IMR-90 (cell line): ENCODE measurements at regions not wholly inside any gene's neighbourhood (a gene's known extent, or its start where the extent isn't known, plus 50 kb on each side); places are given as distances from the start of the nearest gene placed in this dataset.

Experiments used
- ATAC-seq: fragments of 200-7000 bp; cut with Tn5 transposase; 2 replicates; pipeline ENCODE4 v1.9.1; 2020; ENCODE audit warnings: low read depth, mild to moderate bottlenecking, moderate library complexity
- BruUV-seq: library from RNA; stranded (reverse); fragments of 400-500 nt; replicated peaks from 2 replicates; lab custom pipeline; 2021; lab: Mats Ljungman, UMichigan
- CTCF ChIA-PET: fragments of 300-600 bp; formaldehyde crosslinking; extraction: SDS; loops from one replicate; lab custom pipeline; 2021; ENCODE audit warnings: antibody characterized with exemption; lab: Yijun Ruan, JAX
- POLR2A ChIA-PET: fragments of 300-600 bp; sonication (Branson Sonifier 250); formaldehyde crosslinking; loops from one replicate; lab custom pipeline; 2022; ENCODE audit warnings: antibody characterized with exemption; ENCODE audit not compliant: unreplicated experiment; lab: Charles Lee
- DNase-seq: peaks from one replicate; pipeline ENCODE4 v3.0.0; 2013
- H2AFZ ChIP-seq: replicated peaks from 2 replicates; pipeline ENCODE3; 2013; ENCODE audit warnings: low read length, mild to moderate bottlenecking; ENCODE audit not compliant: poor library complexity
- H2AK5ac ChIP-seq: 2 replicates; pipeline ENCODE4 v1.6.1; 2013; ENCODE audit warnings: low read depth, low read length, inconsistent platforms
- H2AK9ac ChIP-seq: replicated peaks from 2 replicates; pipeline ENCODE3; 2013; ENCODE audit warnings: mild to moderate bottlenecking, low read depth, low read length, moderate library complexity; ENCODE audit not compliant: poor library complexity
- H2BK120ac ChIP-seq: 2 replicates; pipeline ENCODE4 v1.6.1; 2013; ENCODE audit warnings: low read depth, low read length, inconsistent platforms
- H2BK15ac ChIP-seq: 3 replicates; pipeline ENCODE4 v1.6.1; 2013; ENCODE audit warnings: low read depth, low read length, inconsistent platforms
- H2BK20ac ChIP-seq: 2 replicates; pipeline ENCODE4 v1.6.1; 2013; ENCODE audit warnings: low read depth, mild to moderate bottlenecking, inconsistent platforms, low read length, moderate library complexity
- H2BK5ac ChIP-seq: 2 replicates; pipeline ENCODE4 v1.6.1; 2013; ENCODE audit warnings: mild to moderate bottlenecking, low read depth, low read length, inconsistent platforms; ENCODE audit not compliant: poor library complexity, severe bottlenecking
- H3K14ac ChIP-seq: replicated peaks from 2 replicates; pipeline ENCODE4 v1.6.1; 2013; ENCODE audit warnings: low read depth, low read length, inconsistent platforms
- H3K18ac ChIP-seq: 2 replicates; pipeline ENCODE4 v1.6.1; 2013; ENCODE audit warnings: low read depth, low read length, control low read depth
- H3K23ac ChIP-seq: 2 replicates; pipeline ENCODE4 v1.6.1; 2013; ENCODE audit warnings: low read depth, low read length, inconsistent platforms
- H3K27ac ChIP-seq: 2 replicates; pipeline ENCODE4 v1.5.1; 2013; ENCODE audit warnings: mild to moderate bottlenecking, control low read depth, low read length; ENCODE audit not compliant: insufficient read depth
- H3K27me3 ChIP-seq: 2 replicates; pipeline ENCODE4 v1.6.1; 2013; ENCODE audit warnings: low read length; ENCODE audit not compliant: control insufficient read depth, insufficient read depth
- H3K36me3 ChIP-seq: 2 replicates; pipeline ENCODE4 v1.6.1; 2013; ENCODE audit warnings: low read length, mixed read lengths; ENCODE audit not compliant: control insufficient read depth, insufficient read depth
- H3K4ac ChIP-seq: 2 replicates; pipeline ENCODE4 v1.6.1; 2013; ENCODE audit warnings: low read depth, low read length, inconsistent platforms
- H3K4me1 ChIP-seq: 2 replicates; pipeline ENCODE4 v1.6.1; 2013; ENCODE audit warnings: low read length, mixed read lengths; ENCODE audit not compliant: control insufficient read depth, insufficient read depth
- H3K4me2 ChIP-seq: 2 replicates; pipeline ENCODE4 v1.6.1; 2013; ENCODE audit warnings: low read depth, mild to moderate bottlenecking, control low read depth, low read length, moderate library complexity
- H3K4me3 ChIP-seq: 2 replicates; pipeline ENCODE4 v1.5.1; 2013; ENCODE audit warnings: low read depth, mild to moderate bottlenecking, control low read depth, low read length, moderate library complexity; ENCODE audit not compliant: insufficient read depth
- H3K56ac ChIP-seq: 2 replicates; pipeline ENCODE4 v1.6.1; 2013; ENCODE audit warnings: low read length, inconsistent platforms; ENCODE audit not compliant: insufficient read depth; ENCODE audit errors: extremely low read depth
- H3K79me1 ChIP-seq, 2 experiments: 2 replicates each; pipeline ENCODE4 v1.6.1; 2013; ENCODE audit warnings: low read length in 2 of 2, inconsistent platforms in 1 of 2, low read depth in 1 of 2
- H3K9ac ChIP-seq: 2 replicates; pipeline ENCODE4 v1.6.1; 2013; ENCODE audit warnings: low read depth, low read length, control low read depth
- H3K9me1 ChIP-seq: 2 replicates; pipeline ENCODE4 v1.6.1; 2013; ENCODE audit warnings: low read length, inconsistent platforms; ENCODE audit not compliant: insufficient read depth
- H3K9me3 ChIP-seq: 2 replicates; pipeline ENCODE4 v1.6.1; 2013; ENCODE audit warnings: low read length; ENCODE audit not compliant: control insufficient read depth, insufficient read depth
- H4K20me1 ChIP-seq: 2 replicates; pipeline ENCODE4 v1.6.1; 2013; ENCODE audit warnings: low read length, inconsistent platforms; ENCODE audit not compliant: insufficient read depth
- H4K5ac ChIP-seq: 2 replicates; pipeline ENCODE4 v1.6.1; 2013; ENCODE audit warnings: mild to moderate bottlenecking, low read depth, low read length, control low read depth
- H4K8ac ChIP-seq, 2 experiments: 2 replicates each; pipeline ENCODE4 v1.6.1; 2013; ENCODE audit warnings: low read depth in 2 of 2, low read length in 2 of 2, control low read depth in 1 of 2, inconsistent platforms in 1 of 2
- H4K91ac ChIP-seq: 2 replicates; pipeline ENCODE4 v1.6.1; 2013; ENCODE audit warnings: low read depth, low read length, inconsistent platforms; ENCODE audit not compliant: insufficient read depth
- BHLHE40 ChIP-seq: fragments of 150-350 bp; IDR thresholded peaks from 2 replicates; pipeline ENCODE4 v1.6.1; 2016; ENCODE audit warnings: mild to moderate bottlenecking, low read depth, low read length
- CEBPB ChIP-seq: IDR thresholded peaks from 2 replicates; pipeline ENCODE4 v1.6.1; 2012; ENCODE audit warnings: low read depth, low read length, improper control_type of control experiment
- CHD1 ChIP-seq: IDR thresholded peaks from 2 replicates; pipeline ENCODE4 v1.6.1; 2012; ENCODE audit warnings: low read depth, low read length, improper control_type of control experiment
- FOS ChIP-seq: fragments of 150-350 bp; IDR thresholded peaks from 2 replicates; pipeline ENCODE4 v1.6.1; 2016; ENCODE audit warnings: low read depth, low read length
- MAFK ChIP-seq: IDR thresholded peaks from 2 replicates; pipeline ENCODE4 v1.6.1; 2012; ENCODE audit warnings: low read depth, low read length, improper control_type of control experiment
- MAZ ChIP-seq: IDR thresholded peaks from 2 replicates; pipeline ENCODE4 v1.6.1; 2012; ENCODE audit warnings: low read depth, mild to moderate bottlenecking, low read length, improper control_type of control experiment, moderate library complexity, borderline replicate concordance
- MXI1 ChIP-seq: IDR thresholded peaks from 2 replicates; pipeline ENCODE4 v1.6.1; 2012; ENCODE audit warnings: low read depth, mild to moderate bottlenecking, low read length, moderate library complexity, borderline replicate concordance
- NFE2L2 ChIP-seq: fragments of 150-350 bp; IDR thresholded peaks from 2 replicates; pipeline ENCODE4 v1.6.1; 2016; ENCODE audit warnings: low read depth, mild to moderate bottlenecking, low read length
- POLR2A ChIP-seq: IDR thresholded peaks from 2 replicates; pipeline ENCODE4 v1.6.1; 2012; ENCODE audit warnings: mild to moderate bottlenecking, low read depth, low read length
- RAD21 ChIP-seq: IDR thresholded peaks from 2 replicates; pipeline ENCODE4 v1.6.1; 2012; ENCODE audit warnings: low read length, improper control_type of control experiment
- RCOR1 ChIP-seq: IDR thresholded peaks from 2 replicates; pipeline ENCODE4 v1.6.1; 2012; ENCODE audit warnings: mild to moderate bottlenecking, low read length, improper control_type of control experiment; ENCODE audit not compliant: insufficient replicate concordance
- RFX5 ChIP-seq: IDR thresholded peaks from 2 replicates; pipeline ENCODE4 v1.8.0; 2012; ENCODE audit warnings: low read depth, mild to moderate bottlenecking, low read length, moderate library complexity
- SMC3 ChIP-seq: fragments of 150-350 bp; IDR thresholded peaks from 2 replicates; pipeline ENCODE4 v1.6.1; 2016; ENCODE audit warnings: low read depth, mild to moderate bottlenecking, antibody characterized with exemption, low read length, moderate library complexity
- whole genome bisulfite sequencing, 2 experiments: methylation state at CpG; one replicate each; pipeline versions ENCODE4 v1.1.5 to v1.1.7; 2013; ENCODE audit warnings: missing lambda C conversion rate in 2 of 2; ENCODE audit not compliant: insufficient read length in 1 of 2; ENCODE audit errors: extremely low coverage in 2 of 2; 5-methylcytosine and 5-hydroxymethylcytosine counted together
- dilution Hi-C: fragments of 300-500 bp; cut with HindIII; formaldehyde crosslinking; loops from one replicate; pipeline ENCODE4 v1.14.3; 2018; ENCODE audit warnings: low sequenced_read_pairs; ENCODE audit not compliant: unreplicated experiment
- in situ Hi-C: fragments of 300-500 bp; cut with MboI; formaldehyde crosslinking; loops from 3 replicates; pipeline ENCODE4 v1.14.3; 2019; ENCODE audit warnings: low sequenced_read_pairs, inconsistent platforms, mixed read lengths
- intact Hi-C: fragments of 100-400 bp; cut with micrococcal nuclease; formaldehyde crosslinking; loops from 2 replicates; pipeline ENCODE4 v1.10.0; 2022
- TF ChIP-seq, protein P1 (sequence below): conservative IDR thresholded peaks from 2 replicates; pipeline ENCODE4 v1.5.1; 2012; ENCODE audit warnings: mild to moderate bottlenecking, low read depth, low read length, improper control_type of control experiment
- TF ChIP-seq, protein P2 (sequence below): fragments of 150-350 bp; IDR thresholded peaks from 2 replicates; pipeline ENCODE4 v1.6.1; 2016; ENCODE audit warnings: low read depth, mild to moderate bottlenecking, low read length, moderate library complexity, borderline replicate concordance
- TF ChIP-seq, protein P3 (sequence below): fragments of 150-350 bp; IDR thresholded peaks from 2 replicates; pipeline ENCODE4 v1.6.1; 2017; ENCODE audit warnings: mild to moderate bottlenecking, antibody characterized with exemption, low read length, low read depth

DNA sequence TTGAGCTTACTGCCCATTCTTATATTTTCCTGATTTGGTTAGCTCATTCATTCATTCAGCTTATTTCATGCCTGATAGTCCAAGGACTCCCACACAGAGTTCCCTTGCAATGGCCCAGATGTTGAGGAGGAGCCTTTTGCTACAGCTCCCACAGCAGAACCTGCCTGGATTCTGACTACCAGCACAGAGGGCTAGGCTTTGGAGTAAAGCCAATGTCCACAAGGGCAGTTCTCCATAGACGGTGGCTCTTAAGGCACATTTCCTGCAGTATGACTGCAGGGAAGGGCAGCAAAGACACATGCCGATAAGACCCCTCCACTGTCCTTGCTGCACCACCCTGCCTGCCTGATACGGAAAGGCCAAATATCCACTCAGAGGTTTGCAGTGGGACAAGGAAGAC, 112.3 kb upstream of the SYNDIG1 start:
- no peak overlapping the region for H3K4me2 ChIP-seq
- 60% methylated on average over 2 of the region's 3 CpGs; no CpG with 5 or more reads in 1 of the 2 experiments for WGBS, 2 experiments
- CTCF ChIA-PET: no interaction called here

More for the DNA sequence above, 112.3 kb upstream of the SYNDIG1 start:
- Histone ChIP-seq H4K91ac (no peak overlapping the region), H3K4me3 (no peak overlapping the region), H4K5ac (no peak overlapping the region), H3K9me3 (no peaks in the 10 kb centered on the region), H4K8ac (no peak overlapping the region), H3K14ac (no peak overlapping the region), H2BK5ac (no peak overlapping the region), H3K23ac (no peak overlapping the region), H2BK20ac (no peak overlapping the region), H2AK9ac (no peak overlapping the region), H3K36me3 (no peaks in the 10 kb centered on the region), H3K4ac (no peak overlapping the region), H3K79me1 (no peaks in the 10 kb centered on the region), H3K9ac (no peak overlapping the region), H3K9me1 (no peaks in the 10 kb centered on the region), H4K20me1 (no peaks in the 10 kb centered on the region), H3K18ac (no peak overlapping the region), H3K4me1 (no peaks in the 10 kb centered on the region), H2AK5ac (no peak overlapping the region), H3K27me3 (no peaks in the 10 kb centered on the region), H2BK120ac (no peak overlapping the region), H2BK15ac (no peak overlapping the region), H2AFZ (no peak overlapping the region), H3K27ac (no peak overlapping the region), H3K56ac (no peak overlapping the region)
- DNase-seq: no peak
- dilution Hi-C loops (no loop called here), in situ Hi-C loops (no loop called here), intact Hi-C loops (no loop called here)
- no peak for ATAC-seq
- POLR2A ChIA-PET: no interaction called here
- TF ChIP-seq RCOR1 (no peak), SMC3 (no peak), POLR2A (no peak), NFE2L2 (no peak), RFX5 (no peak), FOS (no peak), BHLHE40 (no peak), MAZ (no peak), MXI1 (no peak), MAFK (no peak), RAD21 (no peak), CHD1 (no peak), CEBPB (no peak)
- TF ChIP-seq, protein P1, sequence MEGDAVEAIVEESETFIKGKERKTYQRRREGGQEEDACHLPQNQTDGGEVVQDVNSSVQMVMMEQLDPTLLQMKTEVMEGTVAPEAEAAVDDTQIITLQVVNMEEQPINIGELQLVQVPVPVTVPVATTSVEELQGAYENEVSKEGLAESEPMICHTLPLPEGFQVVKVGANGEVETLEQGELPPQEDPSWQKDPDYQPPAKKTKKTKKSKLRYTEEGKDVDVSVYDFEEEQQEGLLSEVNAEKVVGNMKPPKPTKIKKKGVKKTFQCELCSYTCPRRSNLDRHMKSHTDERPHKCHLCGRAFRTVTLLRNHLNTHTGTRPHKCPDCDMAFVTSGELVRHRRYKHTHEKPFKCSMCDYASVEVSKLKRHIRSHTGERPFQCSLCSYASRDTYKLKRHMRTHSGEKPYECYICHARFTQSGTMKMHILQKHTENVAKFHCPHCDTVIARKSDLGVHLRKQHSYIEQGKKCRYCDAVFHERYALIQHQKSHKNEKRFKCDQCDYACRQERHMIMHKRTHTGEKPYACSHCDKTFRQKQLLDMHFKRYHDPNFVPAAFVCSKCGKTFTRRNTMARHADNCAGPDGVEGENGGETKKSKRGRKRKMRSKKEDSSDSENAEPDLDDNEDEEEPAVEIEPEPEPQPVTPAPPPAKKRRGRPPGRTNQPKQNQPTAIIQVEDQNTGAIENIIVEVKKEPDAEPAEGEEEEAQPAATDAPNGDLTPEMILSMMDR: no peak
- TF ChIP-seq, protein P2, sequence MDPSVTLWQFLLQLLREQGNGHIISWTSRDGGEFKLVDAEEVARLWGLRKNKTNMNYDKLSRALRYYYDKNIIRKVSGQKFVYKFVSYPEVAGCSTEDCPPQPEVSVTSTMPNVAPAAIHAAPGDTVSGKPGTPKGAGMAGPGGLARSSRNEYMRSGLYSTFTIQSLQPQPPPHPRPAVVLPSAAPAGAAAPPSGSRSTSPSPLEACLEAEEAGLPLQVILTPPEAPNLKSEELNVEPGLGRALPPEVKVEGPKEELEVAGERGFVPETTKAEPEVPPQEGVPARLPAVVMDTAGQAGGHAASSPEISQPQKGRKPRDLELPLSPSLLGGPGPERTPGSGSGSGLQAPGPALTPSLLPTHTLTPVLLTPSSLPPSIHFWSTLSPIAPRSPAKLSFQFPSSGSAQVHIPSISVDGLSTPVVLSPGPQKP: no peak
- TF ChIP-seq, protein P3, sequence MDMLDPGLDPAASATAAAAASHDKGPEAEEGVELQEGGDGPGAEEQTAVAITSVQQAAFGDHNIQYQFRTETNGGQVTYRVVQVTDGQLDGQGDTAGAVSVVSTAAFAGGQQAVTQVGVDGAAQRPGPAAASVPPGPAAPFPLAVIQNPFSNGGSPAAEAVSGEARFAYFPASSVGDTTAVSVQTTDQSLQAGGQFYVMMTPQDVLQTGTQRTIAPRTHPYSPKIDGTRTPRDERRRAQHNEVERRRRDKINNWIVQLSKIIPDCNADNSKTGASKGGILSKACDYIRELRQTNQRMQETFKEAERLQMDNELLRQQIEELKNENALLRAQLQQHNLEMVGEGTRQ: no peak
- no TSS peak for BruUV-seq
